ENCODE measurements at regions not wholly inside any gene's neighbourhood (a gene's known extent, or its start where the extent isn't known, plus 50 kb on each side); places are given as distances from the start of the nearest gene placed in this dataset.

DNA sequence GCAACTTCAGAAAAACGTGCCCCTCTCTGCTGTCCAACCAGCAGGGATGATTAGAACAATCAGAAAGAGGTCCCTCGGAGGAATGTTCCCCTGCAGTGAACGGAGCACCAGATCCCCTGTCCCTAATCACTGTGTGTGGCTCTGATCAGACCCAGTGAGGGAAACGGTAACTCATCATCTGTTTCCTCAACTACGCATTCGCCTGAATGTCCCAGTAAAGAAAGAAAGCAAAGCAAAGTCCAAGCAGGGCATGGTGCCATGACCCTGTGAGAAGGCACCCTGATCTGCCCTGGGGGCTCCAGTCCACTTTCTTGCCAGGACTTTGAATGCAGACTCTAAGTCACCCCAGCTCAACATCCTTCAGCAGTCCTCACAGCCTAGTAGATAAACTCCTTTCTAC, 149.2 kb downstream of the LY86 start:
- Histone ChIP-seq H3K9me3 (ENCODE audit: low read length) (no peaks in the 10 kb centered on the region), H3K4me3 (ENCODE audit: low read depth, low read length, poor library complexity, severe bottlenecking) (no peak overlapping the region), H2AFZ (ENCODE audit: low read length) (no peak overlapping the region), H3K4me2 (ENCODE audit: low read length) (no peak overlapping the region), H3K36me3 (ENCODE audit: insufficient read depth, low read length) (no peaks in the 10 kb centered on the region), H3K27ac (ENCODE audit: low read depth, low read length, poor library complexity, severe bottlenecking) (no peak overlapping the region), H4K20me1 (ENCODE audit: insufficient read depth, low read length) (no peaks in the 10 kb centered on the region), H3K79me2 (ENCODE audit: insufficient read depth, low read depth, low read length) (no peaks in the 10 kb centered on the region), H3K9me2 (ENCODE audit: insufficient read depth, low read length) (no peaks in the 10 kb centered on the region), H3K4me1 (ENCODE audit: insufficient read depth, low read length, poor library complexity, severe bottlenecking) (no peaks in the 10 kb centered on the region)
- no peak for TF ChIP-seq EZH2phosphoT487 (IDR thresholded peaks at IDR 0.05; ENCODE audit: borderline replicate concordance, low read depth, low read length)
- TF ChIP-seq, protein P1, sequence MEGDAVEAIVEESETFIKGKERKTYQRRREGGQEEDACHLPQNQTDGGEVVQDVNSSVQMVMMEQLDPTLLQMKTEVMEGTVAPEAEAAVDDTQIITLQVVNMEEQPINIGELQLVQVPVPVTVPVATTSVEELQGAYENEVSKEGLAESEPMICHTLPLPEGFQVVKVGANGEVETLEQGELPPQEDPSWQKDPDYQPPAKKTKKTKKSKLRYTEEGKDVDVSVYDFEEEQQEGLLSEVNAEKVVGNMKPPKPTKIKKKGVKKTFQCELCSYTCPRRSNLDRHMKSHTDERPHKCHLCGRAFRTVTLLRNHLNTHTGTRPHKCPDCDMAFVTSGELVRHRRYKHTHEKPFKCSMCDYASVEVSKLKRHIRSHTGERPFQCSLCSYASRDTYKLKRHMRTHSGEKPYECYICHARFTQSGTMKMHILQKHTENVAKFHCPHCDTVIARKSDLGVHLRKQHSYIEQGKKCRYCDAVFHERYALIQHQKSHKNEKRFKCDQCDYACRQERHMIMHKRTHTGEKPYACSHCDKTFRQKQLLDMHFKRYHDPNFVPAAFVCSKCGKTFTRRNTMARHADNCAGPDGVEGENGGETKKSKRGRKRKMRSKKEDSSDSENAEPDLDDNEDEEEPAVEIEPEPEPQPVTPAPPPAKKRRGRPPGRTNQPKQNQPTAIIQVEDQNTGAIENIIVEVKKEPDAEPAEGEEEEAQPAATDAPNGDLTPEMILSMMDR (conservative IDR thresholded peaks at IDR 0.05; ENCODE audit: low read length): no peak
- POLR2A ChIA-PET: no interaction called here
- intact Hi-C loops (cut with micrococcal nuclease; ENCODE audit: unreplicated experiment): no loop called here
- no peak for DNase-seq (ENCODE audit: low spot score)
- no TSS peak for BruUV-seq (replicated peaks)
- CTCF ChIA-PET (ENCODE audit: unreplicated experiment): no interaction called here

DNA sequence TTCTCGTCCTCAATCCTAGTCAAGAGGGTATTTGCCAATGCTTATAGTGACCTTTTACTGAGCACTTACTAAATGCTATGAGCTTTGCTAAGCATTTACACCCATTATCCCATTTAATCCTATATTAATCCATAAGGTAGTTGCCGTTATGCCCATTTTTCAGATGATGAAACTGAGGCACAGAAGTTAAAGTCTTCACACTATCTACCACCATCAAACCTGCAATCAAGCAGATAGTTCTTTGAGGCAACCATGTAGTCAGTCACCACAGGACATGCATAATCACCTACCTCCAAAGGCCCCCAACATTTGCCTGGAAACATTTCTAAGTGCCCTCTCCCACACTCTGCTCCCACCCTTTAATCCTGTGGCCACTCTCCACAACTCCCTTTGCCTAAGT, 149.6 kb downstream of the LY86 start:
- no TSS peak for BruUV-seq (replicated peaks)
- H3K4me1 ChIP-seq (ENCODE audit: insufficient read depth, low read length, poor library complexity, severe bottlenecking): no peaks in the 10 kb centered on the region
- H3K4me2 ChIP-seq (ENCODE audit: low read length): no peak overlapping the region
- H3K9me2 ChIP-seq (ENCODE audit: insufficient read depth, low read length): no peaks in the 10 kb centered on the region
- no peaks in the 10 kb centered on the region for H3K9me3 ChIP-seq (ENCODE audit: low read length)
- no peak for DNase-seq (ENCODE audit: low spot score)
- H3K36me3 ChIP-seq (ENCODE audit: insufficient read depth, low read length): no peaks in the 10 kb centered on the region
- intact Hi-C loops (cut with micrococcal nuclease; ENCODE audit: unreplicated experiment): no loop called here
- ChIA-PET CTCF (ENCODE audit: unreplicated experiment) (no interaction called here), POLR2A (no interaction called here)
- H3K79me2 ChIP-seq (ENCODE audit: insufficient read depth, low read depth, low read length): no peaks in the 10 kb centered on the region
- no peaks in the 10 kb centered on the region for H4K20me1 ChIP-seq (ENCODE audit: insufficient read depth, low read length)
- TF ChIP-seq, protein P1 (conservative IDR thresholded peaks at IDR 0.05; ENCODE audit: low read length): no peak
- no peak for TF ChIP-seq EZH2phosphoT487 (IDR thresholded peaks at IDR 0.05; ENCODE audit: borderline replicate concordance, low read depth, low read length)
- H3K4me3 ChIP-seq (ENCODE audit: low read depth, low read length, poor library complexity, severe bottlenecking): no peak overlapping the region
- no peak overlapping the region for H2AFZ ChIP-seq (ENCODE audit: low read length)
- H3K27ac ChIP-seq (ENCODE audit: low read depth, low read length, poor library complexity, severe bottlenecking): no peak overlapping the region

DNA sequence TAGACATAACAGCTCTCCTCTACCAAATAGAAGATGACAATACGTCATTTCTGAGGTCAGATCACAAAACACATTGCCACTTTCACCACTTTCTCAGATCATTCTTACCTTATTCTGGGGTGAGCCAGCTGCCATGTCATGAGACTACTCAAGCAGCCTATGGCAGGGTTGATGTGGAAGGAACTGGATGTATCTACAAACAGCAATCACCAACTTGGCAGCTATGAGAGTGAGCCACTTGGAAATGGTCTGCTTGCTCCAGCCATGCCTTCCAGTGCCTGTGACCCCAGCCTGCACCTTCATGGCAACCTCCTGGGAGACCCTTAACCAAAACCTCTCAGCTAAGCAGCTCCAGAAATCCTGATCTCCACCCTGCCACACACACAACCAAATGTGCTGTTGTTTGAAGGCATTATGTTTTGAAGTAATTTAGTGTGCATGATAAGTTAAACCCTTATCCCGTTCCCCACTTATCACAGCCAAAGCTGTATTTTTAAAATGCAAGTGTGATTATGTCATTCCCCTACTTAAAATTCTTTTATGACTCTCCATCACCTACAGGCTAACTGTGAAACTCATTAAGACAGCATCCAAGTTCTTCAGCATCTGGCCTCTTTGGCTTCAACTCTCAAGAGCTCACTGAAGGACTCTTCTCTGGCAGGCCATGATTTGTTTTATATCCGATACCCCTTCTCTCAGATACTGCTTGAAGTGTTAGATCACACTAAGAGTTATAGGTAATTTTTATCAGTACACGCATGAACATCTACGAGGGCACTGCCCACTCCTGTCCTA, 150.6 kb downstream of the LY86 start:
- intact Hi-C loops (cut with micrococcal nuclease; ENCODE audit: unreplicated experiment): no loop called here
- H2AFZ ChIP-seq (ENCODE audit: low read length): no peak overlapping the region
- CTCF ChIA-PET (ENCODE audit: unreplicated experiment): no interaction called here
- H3K4me3 ChIP-seq (ENCODE audit: low read depth, low read length, poor library complexity, severe bottlenecking): no peak overlapping the region
- H4K20me1 ChIP-seq (ENCODE audit: insufficient read depth, low read length): no peaks in the 10 kb centered on the region
- no peaks in the 10 kb centered on the region for H3K9me2 ChIP-seq (ENCODE audit: insufficient read depth, low read length)
- POLR2A ChIA-PET: interaction anchor here (0.6 kb wide), 1 partner anchor 253 kb away, joined by 7 read pairs; no protein-coding TSS in a partner anchor
- H3K79me2 ChIP-seq (ENCODE audit: insufficient read depth, low read depth, low read length): no peaks in the 10 kb centered on the region
- no peaks in the 10 kb centered on the region for H3K9me3 ChIP-seq (ENCODE audit: low read length)
- H3K4me2 ChIP-seq (ENCODE audit: low read length): no peak overlapping the region
- no peak overlapping the region for H3K27ac ChIP-seq (ENCODE audit: low read depth, low read length, poor library complexity, severe bottlenecking)
- BruUV-seq (replicated peaks): no TSS peak
- DNase-seq (ENCODE audit: low spot score): no peak
- no peak for TF ChIP-seq EZH2phosphoT487 (IDR thresholded peaks at IDR 0.05; ENCODE audit: borderline replicate concordance, low read depth, low read length)
- TF ChIP-seq, protein P1 (conservative IDR thresholded peaks at IDR 0.05; ENCODE audit: low read length): no peak
- no peaks in the 10 kb centered on the region for H3K4me1 ChIP-seq (ENCODE audit: insufficient read depth, low read length, poor library complexity, severe bottlenecking)
- no peaks in the 10 kb centered on the region for H3K36me3 ChIP-seq (ENCODE audit: insufficient read depth, low read length)
